ENCODE measurements at regions not wholly inside any gene's neighbourhood (a gene's known extent, or its start where the extent isn't known, plus 50 kb on each side); places are given as distances from the start of the nearest gene placed in this dataset.

DNA sequence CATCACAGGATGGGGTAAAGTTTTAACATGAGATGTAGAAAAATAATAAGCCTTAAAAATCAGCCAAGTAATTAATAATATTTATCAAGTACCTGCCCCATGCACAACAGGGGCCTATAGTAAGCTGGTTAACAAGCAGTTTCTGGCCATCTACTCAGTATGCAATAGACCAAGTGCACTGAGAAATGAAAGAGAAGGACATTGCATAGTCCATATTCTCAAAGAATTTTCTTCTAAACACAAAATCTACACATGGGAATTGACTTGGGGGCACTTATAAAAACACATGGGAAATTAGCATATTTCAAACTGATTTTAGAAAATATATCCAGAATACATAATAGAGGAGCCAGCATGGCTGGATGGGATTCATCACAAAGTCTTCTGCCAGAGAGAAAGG, 109.5 kb downstream of the DIO2 start:
- no peak for TF ChIP-seq EZH2 (IDR thresholded peaks at IDR 0.05; ENCODE audit: borderline replicate concordance, low read length)
- TF ChIP-seq, protein P1, sequence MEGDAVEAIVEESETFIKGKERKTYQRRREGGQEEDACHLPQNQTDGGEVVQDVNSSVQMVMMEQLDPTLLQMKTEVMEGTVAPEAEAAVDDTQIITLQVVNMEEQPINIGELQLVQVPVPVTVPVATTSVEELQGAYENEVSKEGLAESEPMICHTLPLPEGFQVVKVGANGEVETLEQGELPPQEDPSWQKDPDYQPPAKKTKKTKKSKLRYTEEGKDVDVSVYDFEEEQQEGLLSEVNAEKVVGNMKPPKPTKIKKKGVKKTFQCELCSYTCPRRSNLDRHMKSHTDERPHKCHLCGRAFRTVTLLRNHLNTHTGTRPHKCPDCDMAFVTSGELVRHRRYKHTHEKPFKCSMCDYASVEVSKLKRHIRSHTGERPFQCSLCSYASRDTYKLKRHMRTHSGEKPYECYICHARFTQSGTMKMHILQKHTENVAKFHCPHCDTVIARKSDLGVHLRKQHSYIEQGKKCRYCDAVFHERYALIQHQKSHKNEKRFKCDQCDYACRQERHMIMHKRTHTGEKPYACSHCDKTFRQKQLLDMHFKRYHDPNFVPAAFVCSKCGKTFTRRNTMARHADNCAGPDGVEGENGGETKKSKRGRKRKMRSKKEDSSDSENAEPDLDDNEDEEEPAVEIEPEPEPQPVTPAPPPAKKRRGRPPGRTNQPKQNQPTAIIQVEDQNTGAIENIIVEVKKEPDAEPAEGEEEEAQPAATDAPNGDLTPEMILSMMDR (IDR thresholded peaks at IDR 0.05; ENCODE audit: low read length) = no peak
- Histone ChIP-seq H3K27me3 (ENCODE audit: insufficient read depth, low read length) (no peaks in the 10 kb centered on the region), H3K79me2 (ENCODE audit: insufficient read depth, low read length) (no peaks in the 10 kb centered on the region), H3K4me1 (ENCODE audit: insufficient read depth, low read length, severe bottlenecking) (no peaks in the 10 kb centered on the region), H4K20me1 (ENCODE audit: insufficient read depth, low read length) (no peaks in the 10 kb centered on the region), H3K4me3 (ENCODE audit: low read depth, low read length, poor library complexity, severe bottlenecking) (no peak overlapping the region), H2AFZ (ENCODE audit: low read length) (no peak overlapping the region), H3K9me2 (ENCODE audit: low read depth, low read length) (no peaks in the 10 kb centered on the region), H3K36me3 (ENCODE audit: insufficient read depth, low read length) (no peaks in the 10 kb centered on the region), H3K4me2 (ENCODE audit: low read length) (no peak overlapping the region), H3K9me3 (ENCODE audit: low read length) (no peaks in the 10 kb centered on the region), H3K27ac (ENCODE audit: low read depth, low read length, poor library complexity, severe bottlenecking) (no peak overlapping the region), H3F3A (ENCODE audit: insufficient read depth, low read length) (no peaks in the 10 kb centered on the region), H3K9ac (ENCODE audit: low read length) (no peak overlapping the region)

DNA sequence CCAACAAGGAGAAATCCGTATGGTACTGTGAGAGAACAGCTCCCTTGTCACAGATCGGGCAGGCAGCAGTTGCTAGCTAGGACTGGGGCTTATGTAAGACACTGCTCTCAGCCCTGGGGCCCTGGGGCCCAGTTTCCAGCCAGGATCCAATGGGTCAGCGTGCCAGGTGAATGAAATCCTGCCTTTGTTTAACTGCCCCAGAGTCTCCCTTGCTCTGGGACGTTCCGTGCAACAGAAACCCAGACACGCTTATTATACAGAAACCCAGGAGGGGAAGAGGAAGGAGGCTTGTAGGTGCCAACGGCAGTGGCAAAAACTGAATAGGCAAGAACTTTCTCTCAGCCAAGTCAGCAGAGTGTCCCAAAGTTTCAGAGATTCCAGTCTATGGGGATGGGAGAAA, 110.6 kb downstream of the DIO2 start:
- no peak for TF ChIP-seq EZH2 (IDR thresholded peaks at IDR 0.05; ENCODE audit: borderline replicate concordance, low read length)
- TF ChIP-seq, protein P1 (IDR thresholded peaks at IDR 0.05; ENCODE audit: low read length) = no peak
- H3K79me2 ChIP-seq (ENCODE audit: insufficient read depth, low read length) = no peaks in the 10 kb centered on the region
- H3K4me3 ChIP-seq (ENCODE audit: low read depth, low read length, poor library complexity, severe bottlenecking) = no peak overlapping the region
- H2AFZ ChIP-seq (ENCODE audit: low read length) = no peak overlapping the region
- no peaks in the 10 kb centered on the region for H4K20me1 ChIP-seq (ENCODE audit: insufficient read depth, low read length)
- H3K36me3 ChIP-seq (ENCODE audit: insufficient read depth, low read length) = no peaks in the 10 kb centered on the region
- no peaks in the 10 kb centered on the region for H3F3A ChIP-seq (ENCODE audit: insufficient read depth, low read length)
- H3K27me3 ChIP-seq (ENCODE audit: insufficient read depth, low read length) = no peaks in the 10 kb centered on the region
- H3K4me2 ChIP-seq (ENCODE audit: low read length) = no peak overlapping the region
- H3K9me3 ChIP-seq (ENCODE audit: low read length) = no peaks in the 10 kb centered on the region
- no peaks in the 10 kb centered on the region for H3K4me1 ChIP-seq (ENCODE audit: insufficient read depth, low read length, severe bottlenecking)
- no peak overlapping the region for H3K27ac ChIP-seq (ENCODE audit: low read depth, low read length, poor library complexity, severe bottlenecking)
- H3K9ac ChIP-seq (ENCODE audit: low read length) = no peak overlapping the region
- no peaks in the 10 kb centered on the region for H3K9me2 ChIP-seq (ENCODE audit: low read depth, low read length)

GRCh38 chr14:80095623-80096022, 115.7 kb downstream of the DIO2 start:
- Histone ChIP-seq H3K4me2 (ENCODE audit: low read length) (no peak overlapping the region), H3F3A (ENCODE audit: insufficient read depth, low read length) (no peaks in the 10 kb centered on the region), H3K79me2 (ENCODE audit: insufficient read depth, low read length) (no peaks in the 10 kb centered on the region), H4K20me1 (ENCODE audit: insufficient read depth, low read length) (no peaks in the 10 kb centered on the region), H3K9me3 (ENCODE audit: low read length) (no peaks in the 10 kb centered on the region), H3K4me3 (ENCODE audit: low read depth, low read length, poor library complexity, severe bottlenecking) (no peak overlapping the region), H3K27ac (ENCODE audit: low read depth, low read length, poor library complexity, severe bottlenecking) (no peak overlapping the region), H3K4me1 (ENCODE audit: insufficient read depth, low read length, severe bottlenecking) (no peaks in the 10 kb centered on the region), H3K9ac (ENCODE audit: low read length) (no peak overlapping the region), H3K9me2 (ENCODE audit: low read depth, low read length) (no peaks in the 10 kb centered on the region), H3K36me3 (ENCODE audit: insufficient read depth, low read length) (no peaks in the 10 kb centered on the region), H3K27me3 (ENCODE audit: insufficient read depth, low read length) (no peaks in the 10 kb centered on the region), H2AFZ (ENCODE audit: low read length) (no peak overlapping the region)
- TF ChIP-seq EZH2 (IDR thresholded peaks at IDR 0.05; ENCODE audit: borderline replicate concordance, low read length) = no peak
- TF ChIP-seq, protein P1 (IDR thresholded peaks at IDR 0.05; ENCODE audit: low read length) = no peak
